ENCODE measurements at regions not wholly inside any gene's neighbourhood (a gene's known extent, or its start where the extent isn't known, plus 50 kb on each side); places are given as distances from the start of the nearest gene placed in this dataset.

GRCh38 chr5:56662893-56663292 lies 152.5 kb upstream of the MAP3K1 start:
- no peaks in the 10 kb centered on the region for H3K4me1 ChIP-seq
- H3K36me3 ChIP-seq: no peaks in the 10 kb centered on the region
- H3K27me3 ChIP-seq: no peaks in the 10 kb centered on the region
- H3K27ac ChIP-seq: no peak overlapping the region
- DNase-seq: no peak
- no peaks in the 10 kb centered on the region for H3K9me3 ChIP-seq
- TF ChIP-seq POLR2A (IDR thresholded peaks at IDR 0.05): no peak
- TF ChIP-seq, protein P1, sequence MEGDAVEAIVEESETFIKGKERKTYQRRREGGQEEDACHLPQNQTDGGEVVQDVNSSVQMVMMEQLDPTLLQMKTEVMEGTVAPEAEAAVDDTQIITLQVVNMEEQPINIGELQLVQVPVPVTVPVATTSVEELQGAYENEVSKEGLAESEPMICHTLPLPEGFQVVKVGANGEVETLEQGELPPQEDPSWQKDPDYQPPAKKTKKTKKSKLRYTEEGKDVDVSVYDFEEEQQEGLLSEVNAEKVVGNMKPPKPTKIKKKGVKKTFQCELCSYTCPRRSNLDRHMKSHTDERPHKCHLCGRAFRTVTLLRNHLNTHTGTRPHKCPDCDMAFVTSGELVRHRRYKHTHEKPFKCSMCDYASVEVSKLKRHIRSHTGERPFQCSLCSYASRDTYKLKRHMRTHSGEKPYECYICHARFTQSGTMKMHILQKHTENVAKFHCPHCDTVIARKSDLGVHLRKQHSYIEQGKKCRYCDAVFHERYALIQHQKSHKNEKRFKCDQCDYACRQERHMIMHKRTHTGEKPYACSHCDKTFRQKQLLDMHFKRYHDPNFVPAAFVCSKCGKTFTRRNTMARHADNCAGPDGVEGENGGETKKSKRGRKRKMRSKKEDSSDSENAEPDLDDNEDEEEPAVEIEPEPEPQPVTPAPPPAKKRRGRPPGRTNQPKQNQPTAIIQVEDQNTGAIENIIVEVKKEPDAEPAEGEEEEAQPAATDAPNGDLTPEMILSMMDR (IDR thresholded peaks at IDR 0.05): no peak
- H3K4me3 ChIP-seq: no peak overlapping the region

DNA sequence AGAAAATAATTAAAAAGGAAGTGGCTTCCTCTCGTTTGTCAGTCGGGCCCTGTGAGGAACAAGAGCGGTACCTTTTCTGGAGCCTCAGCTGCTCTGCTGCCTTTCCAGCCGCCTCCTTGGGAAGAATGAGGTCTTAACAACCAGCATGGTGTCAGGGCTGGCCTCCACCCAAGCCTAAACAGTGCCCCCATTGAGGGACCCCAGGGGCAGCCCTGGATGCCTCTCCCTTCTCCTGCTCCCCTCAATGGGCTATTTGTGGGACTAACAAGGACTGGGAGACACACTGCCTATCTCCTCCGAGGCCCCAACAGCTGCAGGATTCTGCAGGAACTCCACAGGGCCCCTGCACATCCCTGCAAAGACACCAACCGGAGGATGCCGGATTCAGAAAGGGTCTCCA lies 155.4 kb upstream of the MAP3K1 start:
- TF ChIP-seq POLR2A (IDR thresholded peaks at IDR 0.05): no peak
- TF ChIP-seq, protein P1 (IDR thresholded peaks at IDR 0.05): no peak
- Histone ChIP-seq H3K27me3 (no peaks in the 10 kb centered on the region), H3K4me1 (no peaks in the 10 kb centered on the region), H3K9me3 (no peaks in the 10 kb centered on the region), H3K36me3 (no peaks in the 10 kb centered on the region), H3K27ac (no peak overlapping the region), H3K4me3 (no peak overlapping the region)
- no peak for DNase-seq

DNA sequence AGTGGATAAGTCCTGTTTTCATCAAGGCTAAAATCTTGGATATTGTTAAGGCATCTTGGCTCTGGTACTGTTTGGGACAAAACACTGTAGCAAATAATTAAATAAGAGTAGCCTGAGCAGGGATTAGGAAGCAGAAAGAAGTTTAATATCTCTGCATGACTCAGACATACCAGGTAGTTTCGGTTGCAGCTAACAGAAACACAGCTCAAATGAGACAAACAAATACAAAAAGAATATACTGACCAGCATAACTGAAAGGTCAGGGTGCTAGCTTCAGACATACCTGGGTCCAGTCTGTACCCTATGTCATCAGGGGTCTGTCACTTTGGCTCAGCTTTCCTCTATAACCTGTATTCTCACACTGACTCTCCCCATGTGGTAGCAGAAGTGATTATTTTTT lies 156.4 kb upstream of the MAP3K1 start:
- no peaks in the 10 kb centered on the region for H3K36me3 ChIP-seq
- no peaks in the 10 kb centered on the region for H3K9me3 ChIP-seq
- DNase-seq: no peak
- no peaks in the 10 kb centered on the region for H3K27me3 ChIP-seq
- no peak overlapping the region for H3K4me3 ChIP-seq
- H3K27ac ChIP-seq: no peak overlapping the region
- no peaks in the 10 kb centered on the region for H3K4me1 ChIP-seq
- no peak for TF ChIP-seq POLR2A (IDR thresholded peaks at IDR 0.05)
- TF ChIP-seq, protein P1 (IDR thresholded peaks at IDR 0.05): no peak

- H3K36me3 ChIP-seq: no peaks in the 10 kb centered on the region
Observed at GRCh38 chr5:56656846-56657726, 158.3 kb upstream of the MAP3K1 start.

GRCh38 chr5:56651893-56652292 lies 163.5 kb upstream of the MAP3K1 start:
- no peaks in the 10 kb centered on the region for H3K27me3 ChIP-seq
- no peaks in the 10 kb centered on the region for H3K9me3 ChIP-seq
- no peak for DNase-seq
- no peaks in the 10 kb centered on the region for H3K4me1 ChIP-seq
- no peak overlapping the region for H3K4me3 ChIP-seq
- H3K27ac ChIP-seq: no peak overlapping the region
- no peaks in the 10 kb centered on the region for H3K36me3 ChIP-seq
- no peak for TF ChIP-seq POLR2A (IDR thresholded peaks at IDR 0.05)
- TF ChIP-seq, protein P1 (IDR thresholded peaks at IDR 0.05): no peak

More at GRCh38 chr5:56656846-56657726, 158.3 kb upstream of the MAP3K1 start:
- no peaks in the 10 kb centered on the region for H3K9me3 ChIP-seq
- no peak overlapping the region for H3K4me3 ChIP-seq
- no peak overlapping the region for H3K27ac ChIP-seq
- no peaks in the 10 kb centered on the region for H3K27me3 ChIP-seq
- TF ChIP-seq, protein P1 (IDR thresholded peaks at IDR 0.05): no peak
- no peak for TF ChIP-seq POLR2A (IDR thresholded peaks at IDR 0.05)
- no peaks in the 10 kb centered on the region for H3K4me1 ChIP-seq
- DNase-seq: no peak
